ENCODE measurements at regions not wholly inside any gene's neighbourhood (a gene's known extent, or its start where the extent isn't known, plus 50 kb on each side); places are given as distances from the start of the nearest gene placed in this dataset.

- Histone ChIP-seq H3K27me3 (no peaks in the 10 kb centered on the region), H3K4me1 (no peaks in the 10 kb centered on the region), H3K9me3 (no peaks in the 10 kb centered on the region), H3K36me3 (no peaks in the 10 kb centered on the region), H3K27ac (no peak overlapping the region), H3K4me3 (no peak overlapping the region)
- TF ChIP-seq CTCF (IDR thresholded peaks at IDR 0.05) = no peak
- intact Hi-C loops (cut with DNase I) = no loop called here
- WGBS, 2 donors = 76 to 86% methylated on average over 2 of the region's 2 CpGs
- FAIRE-seq (no peak), DNase-seq (no peak), ATAC-seq (no peak)
These were observed 221.0 kb downstream of the SPCS3 start for GRCh38 chr4:176540814-176541213.

GRCh38 chr4:176545872-176546271, 226.1 kb downstream of the SPCS3 start:
- no peak for ATAC-seq
- no peak for DNase-seq

GRCh38 chr4:176546975-176547374, 227.2 kb downstream of the SPCS3 start:
- no peak overlapping the region for H3K4me3 ChIP-seq
- H3K36me3 ChIP-seq = no peaks in the 10 kb centered on the region
- no peak for TF ChIP-seq CTCF (IDR thresholded peaks at IDR 0.05)
- WGBS, 2 donors = 46 to 57% methylated on average over 3 of the region's 3 CpGs
- FAIRE-seq (no peak), ATAC-seq (no peak), DNase-seq (no peak)
- H3K9me3 ChIP-seq = no peaks in the 10 kb centered on the region
- intact Hi-C loops (cut with DNase I) = no loop called here
- no peaks in the 10 kb centered on the region for H3K4me1 ChIP-seq
- H3K27me3 ChIP-seq = no peaks in the 10 kb centered on the region
- no peak overlapping the region for H3K27ac ChIP-seq

More at GRCh38 chr4:176545872-176546271, 226.1 kb downstream of the SPCS3 start:
- intact Hi-C loops (cut with DNase I) = no loop called here
- Histone ChIP-seq H3K4me1 (no peaks in the 10 kb centered on the region), H3K9me3 (no peaks in the 10 kb centered on the region), H3K27me3 (no peaks in the 10 kb centered on the region), H3K4me3 (no peak overlapping the region), H3K27ac (no peak overlapping the region), H3K36me3 (no peaks in the 10 kb centered on the region)
- 51 to 56% methylated on average over 4 of the region's 4 CpGs for WGBS, 2 donors
- TF ChIP-seq CTCF (IDR thresholded peaks at IDR 0.05) = no peak
- FAIRE-seq = no peak

- H3K4me3 ChIP-seq = no peak overlapping the region
- H3K27me3 ChIP-seq = no peaks in the 10 kb centered on the region
- DNase-seq = no peak
- no peak for ATAC-seq
- 38 to 42% methylated on average over 4 of the region's 4 CpGs for WGBS, 2 donors
- H3K36me3 ChIP-seq = no peaks in the 10 kb centered on the region
- no peak for FAIRE-seq
- no peak for TF ChIP-seq CTCF (IDR thresholded peaks at IDR 0.05)
- intact Hi-C loops (cut with DNase I) = no loop called here
- H3K4me1 ChIP-seq = no peaks in the 10 kb centered on the region
- H3K9me3 ChIP-seq = no peaks in the 10 kb centered on the region
- no peak overlapping the region for H3K27ac ChIP-seq
These were observed 228.8 kb downstream of the SPCS3 start for GRCh38 chr4:176548571-176548970.

DNA sequence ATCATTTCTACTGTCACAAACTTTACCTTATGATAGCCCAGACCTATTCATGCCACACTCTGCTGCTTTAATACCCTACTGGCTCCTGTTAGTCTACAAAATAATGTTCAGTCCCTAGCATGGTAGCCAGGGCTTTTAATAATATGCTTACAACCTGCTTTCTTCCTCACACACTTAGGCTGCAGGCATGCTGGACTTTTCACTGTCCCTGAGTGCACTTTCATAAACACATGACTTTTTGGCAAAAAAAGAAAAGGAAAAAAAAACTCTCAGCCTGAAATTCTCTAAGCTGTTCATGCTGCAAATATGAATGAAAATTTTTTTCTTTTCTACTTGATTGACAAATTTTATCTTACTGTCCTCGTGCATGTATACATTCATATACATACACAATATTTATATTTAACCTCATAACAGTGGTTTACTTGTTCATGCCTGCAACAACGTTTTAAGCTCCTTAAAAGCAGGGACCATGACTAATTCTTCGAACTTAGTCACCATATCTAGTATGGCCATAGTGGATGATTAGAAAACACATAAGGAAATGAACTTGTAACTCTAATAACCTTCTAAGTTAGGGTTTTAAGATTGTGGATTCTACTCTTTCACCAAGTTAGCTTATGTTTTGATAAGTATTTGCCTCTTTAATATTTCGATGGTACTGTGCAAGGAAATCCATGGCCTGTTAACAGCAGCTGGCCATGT, 229.5 kb downstream of the SPCS3 start:
- ATAC-seq (no peak), FAIRE-seq (no peak), DNase-seq (no peak)
- WGBS, 2 donors = 34 to 43% methylated on average over 4 of the region's 4 CpGs
- no peak overlapping the region for H3K4me3 ChIP-seq
- no peaks in the 10 kb centered on the region for H3K4me1 ChIP-seq
- no peak for TF ChIP-seq CTCF (IDR thresholded peaks at IDR 0.05)
- intact Hi-C loops (cut with DNase I) = no loop called here
- no peak overlapping the region for H3K27ac ChIP-seq
- no peaks in the 10 kb centered on the region for H3K36me3 ChIP-seq
- no peaks in the 10 kb centered on the region for H3K27me3 ChIP-seq
- H3K9me3 ChIP-seq = no peaks in the 10 kb centered on the region

All from pancreas (tissue), 10 donors.